Activated T-cell treated with anti-CD3 and anti-CD28 coated beads, Interleukin-2, amount 50 U/mL, for 24 hours (primary cell): ENCODE measurements at regions not wholly inside any gene's neighbourhood (a gene's known extent, or its start where the extent isn't known, plus 50 kb on each side); places are given as distances from the start of the nearest gene placed in this dataset.
"Not testable (repeated sequence)": the region's sequence is repeated elsewhere in the genome, so short reads cannot be mapped to it uniquely, and the experiment has no call there.

Experiments
- DNase-seq: peaks from one replicate; pipeline ENCODE4 v3.0.0-alpha.2; 2020
- H3K27ac Mint-ChIP-seq: 2 replicates; pipeline ENCODE4 v1.8.0; 2020; ENCODE audit warnings: mild to moderate bottlenecking, mixed read lengths
- H3K27me3 Mint-ChIP-seq: 2 replicates; pipeline ENCODE4 v1.8.0; 2020; ENCODE audit warnings: mixed read lengths
- H3K36me3 Mint-ChIP-seq: 2 replicates; pipeline ENCODE4 v1.8.0; 2020; ENCODE audit warnings: low read depth, mixed read lengths
- H3K4me1 Mint-ChIP-seq: 2 replicates; pipeline ENCODE4 v1.8.0; 2020; ENCODE audit warnings: low read depth, mixed read lengths
- H3K4me3 Mint-ChIP-seq: 2 replicates; pipeline ENCODE4 v1.8.0; 2020; ENCODE audit warnings: mild to moderate bottlenecking, moderate library complexity, mixed read lengths
- H3K9me3 Mint-ChIP-seq: 2 replicates; pipeline ENCODE4 v1.8.0; 2020; ENCODE audit warnings: mixed read lengths

GRCh38 chr2:87409601-87410000 is 338.3 kb upstream of the PLGLB2 start:
- not testable (repeated sequence) for H3K4me1 Mint-ChIP-seq, H3K9me3 Mint-ChIP-seq, H3K4me3 Mint-ChIP-seq, H3K27me3 Mint-ChIP-seq, DNase-seq, H3K27ac Mint-ChIP-seq, H3K36me3 Mint-ChIP-seq

- not testable (repeated sequence) for H3K27me3 Mint-ChIP-seq, H3K27ac Mint-ChIP-seq, H3K36me3 Mint-ChIP-seq, H3K4me3 Mint-ChIP-seq, DNase-seq, H3K4me1 Mint-ChIP-seq, H3K9me3 Mint-ChIP-seq
Observed at GRCh38 chr2:87410371-87410770, 337.5 kb upstream of the PLGLB2 start.

- not testable (repeated sequence) for H3K27ac Mint-ChIP-seq, DNase-seq, H3K4me3 Mint-ChIP-seq
Observed at GRCh38 chr2:87412036-87412820, 335.7 kb upstream of the PLGLB2 start.

GRCh38 chr2:87414331-87414730 is 333.6 kb upstream of the PLGLB2 start:
- not testable (repeated sequence) for H3K4me3 Mint-ChIP-seq, H3K27me3 Mint-ChIP-seq, H3K9me3 Mint-ChIP-seq, H3K27ac Mint-ChIP-seq, DNase-seq, H3K36me3 Mint-ChIP-seq, H3K4me1 Mint-ChIP-seq

More at GRCh38 chr2:87412036-87412820, 335.7 kb upstream of the PLGLB2 start:
- H3K9me3 Mint-ChIP-seq, H3K27me3 Mint-ChIP-seq, H3K36me3 Mint-ChIP-seq, H3K4me1 Mint-ChIP-seq: not testable (repeated sequence)

- not testable (repeated sequence) for H3K4me1 Mint-ChIP-seq, H3K27me3 Mint-ChIP-seq, DNase-seq, H3K4me3 Mint-ChIP-seq, H3K36me3 Mint-ChIP-seq, H3K27ac Mint-ChIP-seq, H3K9me3 Mint-ChIP-seq
Observed at GRCh38 chr2:87414795-87415570, 332.9 kb upstream of the PLGLB2 start.

- H3K4me3 Mint-ChIP-seq, H3K27ac Mint-ChIP-seq, H3K27me3 Mint-ChIP-seq, H3K9me3 Mint-ChIP-seq, H3K36me3 Mint-ChIP-seq, DNase-seq, H3K4me1 Mint-ChIP-seq: not testable (repeated sequence)
Observed at GRCh38 chr2:87415586-87416265, 332.2 kb upstream of the PLGLB2 start.

GRCh38 chr2:87416266-87416592 is 331.7 kb upstream of the PLGLB2 start:
- DNase-seq, H3K27ac Mint-ChIP-seq, H3K36me3 Mint-ChIP-seq, H3K4me1 Mint-ChIP-seq, H3K9me3 Mint-ChIP-seq, H3K4me3 Mint-ChIP-seq, H3K27me3 Mint-ChIP-seq: not testable (repeated sequence)

- H3K36me3 Mint-ChIP-seq, H3K4me1 Mint-ChIP-seq, H3K9me3 Mint-ChIP-seq, H3K27me3 Mint-ChIP-seq, DNase-seq, H3K4me3 Mint-ChIP-seq, H3K27ac Mint-ChIP-seq: not testable (repeated sequence)
Observed at GRCh38 chr2:87417147-87417546, 330.7 kb upstream of the PLGLB2 start.

GRCh38 chr2:87417742-87418567 is 329.9 kb upstream of the PLGLB2 start:
- H3K27ac Mint-ChIP-seq, H3K4me1 Mint-ChIP-seq, H3K9me3 Mint-ChIP-seq, DNase-seq, H3K4me3 Mint-ChIP-seq, H3K36me3 Mint-ChIP-seq, H3K27me3 Mint-ChIP-seq: not testable (repeated sequence)

GRCh38 chr2:87418823-87419822 is 328.8 kb upstream of the PLGLB2 start:
- not testable (repeated sequence) for H3K4me1 Mint-ChIP-seq, H3K27me3 Mint-ChIP-seq, H3K4me3 Mint-ChIP-seq, H3K9me3 Mint-ChIP-seq, H3K27ac Mint-ChIP-seq, DNase-seq, H3K36me3 Mint-ChIP-seq

GRCh38 chr2:87419980-87420379 is 327.9 kb upstream of the PLGLB2 start:
- not testable (repeated sequence) for H3K27me3 Mint-ChIP-seq, H3K27ac Mint-ChIP-seq, H3K9me3 Mint-ChIP-seq, H3K4me3 Mint-ChIP-seq, H3K36me3 Mint-ChIP-seq, H3K4me1 Mint-ChIP-seq, DNase-seq

GRCh38 chr2:87420954-87421353 is 326.9 kb upstream of the PLGLB2 start:
- not testable (repeated sequence) for H3K36me3 Mint-ChIP-seq, H3K9me3 Mint-ChIP-seq, H3K27me3 Mint-ChIP-seq, H3K4me3 Mint-ChIP-seq, H3K4me1 Mint-ChIP-seq, DNase-seq, H3K27ac Mint-ChIP-seq

- not testable (repeated sequence) for H3K4me3 Mint-ChIP-seq, H3K36me3 Mint-ChIP-seq, H3K4me1 Mint-ChIP-seq, DNase-seq, H3K27ac Mint-ChIP-seq, H3K27me3 Mint-ChIP-seq, H3K9me3 Mint-ChIP-seq
Observed at GRCh38 chr2:87423796-87424762, 323.8 kb upstream of the PLGLB2 start.
